IMR-90 (cell line): ENCODE measurements at regions not wholly inside any gene's neighbourhood (a gene's known extent, or its start where the extent isn't known, plus 50 kb on each side); places are given as distances from the start of the nearest gene placed in this dataset.

Source experiments
- ATAC-seq: fragments of 200-7000 bp; cut with Tn5 transposase; 2 replicates; pipeline ENCODE4 v1.9.1; 2020; ENCODE audit warnings: low read depth, mild to moderate bottlenecking, moderate library complexity
- BruUV-seq: library from RNA; stranded (reverse); fragments of 400-500 nt; replicated peaks from 2 replicates; lab custom pipeline; 2021; lab: Mats Ljungman, UMichigan
- CTCF ChIA-PET: fragments of 300-600 bp; formaldehyde crosslinking; extraction: SDS; loops from one replicate; lab custom pipeline; 2021; ENCODE audit warnings: antibody characterized with exemption; lab: Yijun Ruan, JAX
- POLR2A ChIA-PET: fragments of 300-600 bp; sonication (Branson Sonifier 250); formaldehyde crosslinking; loops from one replicate; lab custom pipeline; 2022; ENCODE audit warnings: antibody characterized with exemption; ENCODE audit not compliant: unreplicated experiment; lab: Charles Lee
- DNase-seq: peaks from one replicate; pipeline ENCODE4 v3.0.0; 2013
- H2AFZ ChIP-seq: replicated peaks from 2 replicates; pipeline ENCODE3; 2013; ENCODE audit warnings: low read length, mild to moderate bottlenecking; ENCODE audit not compliant: poor library complexity
- H2AK5ac ChIP-seq: 2 replicates; pipeline ENCODE4 v1.6.1; 2013; ENCODE audit warnings: low read depth, low read length, inconsistent platforms
- H2AK9ac ChIP-seq: replicated peaks from 2 replicates; pipeline ENCODE3; 2013; ENCODE audit warnings: mild to moderate bottlenecking, low read depth, low read length, moderate library complexity; ENCODE audit not compliant: poor library complexity
- H2BK120ac ChIP-seq: 2 replicates; pipeline ENCODE4 v1.6.1; 2013; ENCODE audit warnings: low read depth, low read length, inconsistent platforms
- H2BK15ac ChIP-seq: 3 replicates; pipeline ENCODE4 v1.6.1; 2013; ENCODE audit warnings: low read depth, low read length, inconsistent platforms
- H2BK20ac ChIP-seq: 2 replicates; pipeline ENCODE4 v1.6.1; 2013; ENCODE audit warnings: low read depth, mild to moderate bottlenecking, inconsistent platforms, low read length, moderate library complexity
- H2BK5ac ChIP-seq: 2 replicates; pipeline ENCODE4 v1.6.1; 2013; ENCODE audit warnings: mild to moderate bottlenecking, low read depth, low read length, inconsistent platforms; ENCODE audit not compliant: poor library complexity, severe bottlenecking
- H3K14ac ChIP-seq: replicated peaks from 2 replicates; pipeline ENCODE4 v1.6.1; 2013; ENCODE audit warnings: low read depth, low read length, inconsistent platforms
- H3K18ac ChIP-seq: 2 replicates; pipeline ENCODE4 v1.6.1; 2013; ENCODE audit warnings: low read depth, low read length, control low read depth
- H3K23ac ChIP-seq: 2 replicates; pipeline ENCODE4 v1.6.1; 2013; ENCODE audit warnings: low read depth, low read length, inconsistent platforms
- H3K27ac ChIP-seq: 2 replicates; pipeline ENCODE4 v1.5.1; 2013; ENCODE audit warnings: mild to moderate bottlenecking, control low read depth, low read length; ENCODE audit not compliant: insufficient read depth
- H3K27me3 ChIP-seq: 2 replicates; pipeline ENCODE4 v1.6.1; 2013; ENCODE audit warnings: low read length; ENCODE audit not compliant: control insufficient read depth, insufficient read depth
- H3K36me3 ChIP-seq: 2 replicates; pipeline ENCODE4 v1.6.1; 2013; ENCODE audit warnings: low read length, mixed read lengths; ENCODE audit not compliant: control insufficient read depth, insufficient read depth
- H3K4ac ChIP-seq: 2 replicates; pipeline ENCODE4 v1.6.1; 2013; ENCODE audit warnings: low read depth, low read length, inconsistent platforms
- H3K4me1 ChIP-seq: 2 replicates; pipeline ENCODE4 v1.6.1; 2013; ENCODE audit warnings: low read length, mixed read lengths; ENCODE audit not compliant: control insufficient read depth, insufficient read depth
- H3K4me2 ChIP-seq: 2 replicates; pipeline ENCODE4 v1.6.1; 2013; ENCODE audit warnings: low read depth, mild to moderate bottlenecking, control low read depth, low read length, moderate library complexity
- H3K4me3 ChIP-seq: 2 replicates; pipeline ENCODE4 v1.5.1; 2013; ENCODE audit warnings: low read depth, mild to moderate bottlenecking, control low read depth, low read length, moderate library complexity; ENCODE audit not compliant: insufficient read depth
- H3K56ac ChIP-seq: 2 replicates; pipeline ENCODE4 v1.6.1; 2013; ENCODE audit warnings: low read length, inconsistent platforms; ENCODE audit not compliant: insufficient read depth; ENCODE audit errors: extremely low read depth
- H3K79me1 ChIP-seq, 2 experiments: 2 replicates each; pipeline ENCODE4 v1.6.1; 2013; ENCODE audit warnings: low read length in 2 of 2, inconsistent platforms in 1 of 2, low read depth in 1 of 2
- H3K9ac ChIP-seq: 2 replicates; pipeline ENCODE4 v1.6.1; 2013; ENCODE audit warnings: low read depth, low read length, control low read depth
- H3K9me1 ChIP-seq: 2 replicates; pipeline ENCODE4 v1.6.1; 2013; ENCODE audit warnings: low read length, inconsistent platforms; ENCODE audit not compliant: insufficient read depth
- H3K9me3 ChIP-seq: 2 replicates; pipeline ENCODE4 v1.6.1; 2013; ENCODE audit warnings: low read length; ENCODE audit not compliant: control insufficient read depth, insufficient read depth
- H4K20me1 ChIP-seq: 2 replicates; pipeline ENCODE4 v1.6.1; 2013; ENCODE audit warnings: low read length, inconsistent platforms; ENCODE audit not compliant: insufficient read depth
- H4K5ac ChIP-seq: 2 replicates; pipeline ENCODE4 v1.6.1; 2013; ENCODE audit warnings: mild to moderate bottlenecking, low read depth, low read length, control low read depth
- H4K8ac ChIP-seq, 2 experiments: 2 replicates each; pipeline ENCODE4 v1.6.1; 2013; ENCODE audit warnings: low read depth in 2 of 2, low read length in 2 of 2, control low read depth in 1 of 2, inconsistent platforms in 1 of 2
- H4K91ac ChIP-seq: 2 replicates; pipeline ENCODE4 v1.6.1; 2013; ENCODE audit warnings: low read depth, low read length, inconsistent platforms; ENCODE audit not compliant: insufficient read depth
- MAFK ChIP-seq: IDR thresholded peaks from 2 replicates; pipeline ENCODE4 v1.6.1; 2012; ENCODE audit warnings: low read depth, low read length, improper control_type of control experiment
- MAZ ChIP-seq: IDR thresholded peaks from 2 replicates; pipeline ENCODE4 v1.6.1; 2012; ENCODE audit warnings: low read depth, mild to moderate bottlenecking, low read length, improper control_type of control experiment, moderate library complexity, borderline replicate concordance
- POLR2A ChIP-seq: IDR thresholded peaks from 2 replicates; pipeline ENCODE4 v1.6.1; 2012; ENCODE audit warnings: mild to moderate bottlenecking, low read depth, low read length
- RCOR1 ChIP-seq: IDR thresholded peaks from 2 replicates; pipeline ENCODE4 v1.6.1; 2012; ENCODE audit warnings: mild to moderate bottlenecking, low read length, improper control_type of control experiment; ENCODE audit not compliant: insufficient replicate concordance
- RFX5 ChIP-seq: IDR thresholded peaks from 2 replicates; pipeline ENCODE4 v1.8.0; 2012; ENCODE audit warnings: low read depth, mild to moderate bottlenecking, low read length, moderate library complexity
- SMC3 ChIP-seq: fragments of 150-350 bp; IDR thresholded peaks from 2 replicates; pipeline ENCODE4 v1.6.1; 2016; ENCODE audit warnings: low read depth, mild to moderate bottlenecking, antibody characterized with exemption, low read length, moderate library complexity
- WGBS, 2 experiments: methylation state at CpG; one replicate each; pipeline versions ENCODE4 v1.1.5 to v1.1.7; 2013; ENCODE audit warnings: missing lambda C conversion rate in 2 of 2; ENCODE audit not compliant: insufficient read length in 1 of 2; ENCODE audit errors: extremely low coverage in 2 of 2; 5-methylcytosine and 5-hydroxymethylcytosine counted together
- dilution Hi-C: fragments of 300-500 bp; cut with HindIII; formaldehyde crosslinking; loops from one replicate; pipeline ENCODE4 v1.14.3; 2018; ENCODE audit warnings: low sequenced_read_pairs; ENCODE audit not compliant: unreplicated experiment
- in situ Hi-C: fragments of 300-500 bp; cut with MboI; formaldehyde crosslinking; loops from 3 replicates; pipeline ENCODE4 v1.14.3; 2019; ENCODE audit warnings: low sequenced_read_pairs, inconsistent platforms, mixed read lengths
- intact Hi-C: fragments of 100-400 bp; cut with micrococcal nuclease; formaldehyde crosslinking; loops from 2 replicates; pipeline ENCODE4 v1.10.0; 2022

- no peak overlapping the region for H3K56ac ChIP-seq
- peaks cover 10% of the 10 kb centered on the region for H3K9me3 ChIP-seq
- intact Hi-C loops: no loop called here
- no peak overlapping the region for H2AFZ ChIP-seq
- in situ Hi-C loops: loop anchor here (25.0 kb wide), 1 partner anchor 435 kb away; the partner anchor contains the start of gene FAM210B
- no peaks in the 10 kb centered on the region for H3K9me1 ChIP-seq
- H3K36me3 ChIP-seq: no peaks in the 10 kb centered on the region
- no peak overlapping the region for H4K91ac ChIP-seq
- H3K23ac ChIP-seq: no peak overlapping the region
- no peak overlapping the region for H4K5ac ChIP-seq
- H3K27me3 ChIP-seq: peaks cover 8% of the 10 kb centered on the region
- no peak overlapping the region for H2BK5ac ChIP-seq
- no peaks in the 10 kb centered on the region for H3K4me1 ChIP-seq
- H4K20me1 ChIP-seq: no peaks in the 10 kb centered on the region
- H3K18ac ChIP-seq: no peak overlapping the region
- H3K27ac ChIP-seq: no peak overlapping the region
- no peak overlapping the region for H2AK9ac ChIP-seq
- no TSS peak for BruUV-seq
- ATAC-seq: no peak
- no peaks in the 10 kb centered on the region for H3K79me1 ChIP-seq
- H3K14ac ChIP-seq: no peak overlapping the region
- no peak overlapping the region for H4K8ac ChIP-seq
- WGBS, 2 experiments: no CpG with 5 or more reads among the region's 2 CpGs
- POLR2A ChIA-PET: no interaction called here
- TF ChIP-seq MAZ: no peak
- no peak for TF ChIP-seq RCOR1
- TF ChIP-seq MAFK: no peak
- TF ChIP-seq SMC3: no peak
- no peak for TF ChIP-seq POLR2A
- no peak for TF ChIP-seq RFX5
- H2BK20ac ChIP-seq: no peak overlapping the region
- no peak overlapping the region for H3K4ac ChIP-seq
- H3K9ac ChIP-seq: no peak overlapping the region
- no peak overlapping the region for H2AK5ac ChIP-seq
- H2BK15ac ChIP-seq: no peak overlapping the region
- dilution Hi-C loops: no loop called here
- H3K4me2 ChIP-seq: no peak overlapping the region
- no peak for DNase-seq
- H2BK120ac ChIP-seq: no peak overlapping the region
- H3K4me3 ChIP-seq: no peak overlapping the region
- CTCF ChIA-PET: no interaction called here
These were observed 167.9 kb downstream of the TFAP2C start for GRCh38 chr20:56797023-56797422.
